ENCODE measurements at regions not wholly inside any gene's neighbourhood (a gene's known extent, or its start where the extent isn't known, plus 50 kb on each side); places are given as distances from the start of the nearest gene placed in this dataset.
"Not testable (repeated sequence)": the region's sequence is repeated elsewhere in the genome, so short reads cannot be mapped to it uniquely, and the experiment has no call there.

DNA sequence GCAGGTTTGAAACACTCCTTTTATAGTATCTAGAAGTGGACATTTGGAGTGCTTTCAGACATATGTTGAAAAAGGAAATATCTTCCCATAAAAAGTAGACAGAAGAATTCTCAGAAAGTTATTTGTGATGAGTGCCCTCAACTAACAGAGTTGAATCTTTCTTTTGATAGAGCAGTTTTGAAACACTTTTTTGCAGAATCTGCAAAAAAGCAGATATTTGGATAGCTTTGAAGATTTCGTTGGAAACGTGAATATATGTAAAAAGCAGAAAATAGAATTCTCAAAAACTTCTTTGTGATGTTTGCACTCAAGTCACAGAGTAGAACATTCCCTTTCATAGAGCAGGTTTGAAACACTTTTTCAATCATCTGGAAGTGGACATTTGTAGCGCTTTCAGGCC lies 676.4 kb upstream of the ZNF337 start:
- H3K36me3 ChIP-seq (ENCODE audit: insufficient read depth, low read length); H3K9me3 ChIP-seq (ENCODE audit: low read depth, low read length); H3K4me3 ChIP-seq; H3K27ac ChIP-seq; H3K9ac ChIP-seq (ENCODE audit: insufficient read length); DNase-seq (ENCODE audit: low read depth, low spot score): not testable (repeated sequence)

DNA sequence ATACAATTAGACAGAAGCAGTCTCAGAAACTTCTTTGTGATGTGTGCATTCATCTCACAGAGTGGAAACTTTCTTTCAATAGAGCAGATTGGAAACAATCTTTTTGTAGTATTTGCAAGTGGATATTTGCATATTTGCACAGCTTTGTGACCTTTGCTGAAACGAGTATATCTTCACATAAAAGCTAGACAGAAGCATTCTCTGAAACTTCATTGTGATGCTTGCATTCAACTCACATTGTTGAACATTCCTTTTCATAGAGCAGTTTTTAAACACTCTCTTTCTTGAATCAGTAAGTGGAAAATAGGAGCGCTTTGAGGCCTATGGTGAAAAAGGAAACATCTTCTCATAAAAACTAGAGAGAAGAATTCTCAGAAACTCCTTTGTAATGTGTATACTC lies 657.9 kb upstream of the ZNF337 start:
- Histone ChIP-seq H3K36me3 (ENCODE audit: insufficient read depth, low read length) (no peaks in the 10 kb centered on the region), H3K9me3 (ENCODE audit: low read depth, low read length) (no peaks in the 10 kb centered on the region), H3K9ac (ENCODE audit: insufficient read length) (no peak overlapping the region), H3K4me3 (no peak overlapping the region), H3K27ac (no peak overlapping the region)
- TF ChIP-seq POLR2AphosphoS5 (IDR thresholded peaks at IDR 0.05; ENCODE audit: borderline replicate concordance, low read depth, low read length): no peak
- TF ChIP-seq EZH2 (IDR thresholded peaks at IDR 0.05): no peak
- TF ChIP-seq FOXP2 (optimal IDR thresholded peaks at IDR 0.05; ENCODE audit: control extremely low read depth, extremely low read length, insufficient read depth): no peak
- DNase-seq (ENCODE audit: low read depth, low spot score): no peak

DNA sequence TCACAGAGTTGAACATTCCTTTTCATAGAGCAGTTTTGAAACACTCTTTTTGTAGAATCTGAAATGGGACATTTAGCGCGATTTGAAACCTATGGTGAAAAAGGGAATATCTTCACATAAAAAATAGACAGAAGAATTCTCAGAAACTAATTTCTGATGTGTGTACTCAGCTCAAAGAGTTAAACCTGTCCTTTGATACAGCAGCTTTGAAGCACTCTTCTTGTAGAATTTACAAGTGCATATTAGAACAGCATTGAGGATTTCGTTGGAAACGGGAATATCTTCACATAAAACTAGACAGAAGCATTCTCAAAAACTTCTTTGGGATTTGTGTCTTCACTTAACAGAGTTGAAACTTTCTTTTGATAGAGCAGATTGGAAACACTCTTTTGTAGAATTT lies 650.7 kb upstream of the ZNF337 start:
- no peak overlapping the region for H3K4me3 ChIP-seq
- no peak for TF ChIP-seq POLR2AphosphoS5 (IDR thresholded peaks at IDR 0.05; ENCODE audit: borderline replicate concordance, low read depth, low read length)
- TF ChIP-seq EZH2 (IDR thresholded peaks at IDR 0.05): no peak
- no peak for TF ChIP-seq FOXP2 (optimal IDR thresholded peaks at IDR 0.05; ENCODE audit: control extremely low read depth, extremely low read length, insufficient read depth)
- no peak for DNase-seq (ENCODE audit: low read depth, low spot score)
- H3K27ac ChIP-seq: no peak overlapping the region
- H3K9ac ChIP-seq (ENCODE audit: insufficient read length): no peak overlapping the region
- H3K9me3 ChIP-seq (ENCODE audit: low read depth, low read length): no peaks in the 10 kb centered on the region
- no peaks in the 10 kb centered on the region for H3K36me3 ChIP-seq (ENCODE audit: insufficient read depth, low read length)

DNA sequence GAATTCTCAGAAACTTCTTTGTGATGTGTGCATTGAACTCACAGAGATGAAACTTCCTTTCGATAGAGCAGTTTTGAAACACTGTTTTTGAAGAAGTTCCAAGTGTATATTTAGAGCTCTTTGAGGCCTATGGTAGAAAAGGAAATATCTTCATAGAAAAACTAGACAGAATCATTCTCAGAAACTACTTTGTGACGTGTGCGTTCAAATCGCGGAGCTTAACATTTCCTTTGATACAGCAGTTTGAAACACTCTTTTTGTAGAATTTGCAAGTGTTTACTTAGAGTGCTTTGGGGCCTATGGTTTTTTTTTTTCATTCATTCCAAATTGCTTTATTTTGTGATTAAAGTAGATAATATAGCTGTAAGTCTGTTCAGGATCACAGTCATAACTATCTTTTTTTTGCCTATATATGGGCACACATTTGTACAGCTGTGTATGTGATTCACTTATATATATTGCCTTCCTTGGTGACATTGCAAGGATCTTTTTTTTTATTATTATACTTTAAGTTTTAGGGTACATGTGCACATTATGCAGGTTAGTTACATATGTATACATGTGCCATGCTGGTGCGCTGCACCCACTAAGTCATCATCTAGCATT lies 643.9 kb upstream of the ZNF337 start:
- not testable (repeated sequence) for H3K9me3 ChIP-seq (ENCODE audit: low read depth, low read length); DNase-seq (ENCODE audit: low read depth, low spot score); H3K9ac ChIP-seq (ENCODE audit: insufficient read length); H3K27ac ChIP-seq; H3K36me3 ChIP-seq (ENCODE audit: insufficient read depth, low read length); H3K4me3 ChIP-seq

DNA sequence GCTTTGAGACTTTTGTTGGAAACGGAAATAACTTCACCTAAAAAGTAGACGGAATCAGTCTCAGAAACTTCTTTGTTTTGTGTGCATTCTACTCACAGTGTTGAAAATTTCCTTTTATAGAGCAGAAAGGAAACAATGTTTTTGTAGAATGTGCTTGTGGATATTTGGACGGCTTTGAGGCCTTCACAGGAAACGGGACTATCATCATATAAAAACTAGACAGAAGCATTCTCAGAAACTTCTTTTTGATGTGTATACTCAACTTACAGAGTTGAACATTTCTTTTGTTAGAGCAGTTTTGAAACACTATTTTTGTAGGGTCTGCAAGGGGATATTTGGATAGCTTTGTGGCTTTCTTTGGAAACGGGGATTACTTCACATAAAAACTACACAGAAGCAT lies 627.5 kb upstream of the ZNF337 start:
- Histone ChIP-seq H3K9me3 (ENCODE audit: low read depth, low read length) (no peaks in the 10 kb centered on the region), H3K4me3 (no peak overlapping the region), H3K9ac (ENCODE audit: insufficient read length) (no peak overlapping the region), H3K27ac (no peak overlapping the region), H3K36me3 (ENCODE audit: insufficient read depth, low read length) (no peaks in the 10 kb centered on the region)
- TF ChIP-seq POLR2AphosphoS5 (IDR thresholded peaks at IDR 0.05; ENCODE audit: borderline replicate concordance, low read depth, low read length) (no peak), EZH2 (IDR thresholded peaks at IDR 0.05) (no peak), FOXP2 (optimal IDR thresholded peaks at IDR 0.05; ENCODE audit: control extremely low read depth, extremely low read length, insufficient read depth) (no peak)
- DNase-seq (ENCODE audit: low read depth, low spot score): no peak

DNA sequence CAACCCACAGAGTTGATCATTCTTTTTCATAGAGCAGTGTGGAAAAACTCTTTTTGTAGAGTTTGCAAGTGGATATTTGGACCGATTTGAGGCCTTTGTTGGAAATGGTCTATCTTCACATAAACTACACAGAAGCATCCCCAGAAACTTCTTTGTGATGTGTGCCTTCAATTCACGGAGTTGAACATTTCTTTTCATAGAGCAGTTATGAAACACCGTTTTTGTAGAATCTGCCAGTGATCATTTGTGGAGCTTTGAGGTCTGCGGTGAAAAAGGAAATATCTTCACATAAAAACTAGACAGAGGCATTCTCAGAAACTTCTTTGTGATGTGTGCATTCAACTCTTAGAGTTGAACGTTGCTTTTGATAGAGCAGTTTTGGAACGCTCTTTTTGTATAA lies 618.4 kb upstream of the ZNF337 start:
- Histone ChIP-seq H3K4me3 (no peak overlapping the region), H3K9ac (ENCODE audit: insufficient read length) (no peak overlapping the region), H3K27ac (no peak overlapping the region), H3K9me3 (ENCODE audit: low read depth, low read length) (no peaks in the 10 kb centered on the region), H3K36me3 (ENCODE audit: insufficient read depth, low read length) (no peaks in the 10 kb centered on the region)
- no peak for DNase-seq (ENCODE audit: low read depth, low spot score)
- TF ChIP-seq POLR2AphosphoS5 (IDR thresholded peaks at IDR 0.05; ENCODE audit: borderline replicate concordance, low read depth, low read length) (no peak), FOXP2 (optimal IDR thresholded peaks at IDR 0.05; ENCODE audit: control extremely low read depth, extremely low read length, insufficient read depth) (no peak), EZH2 (IDR thresholded peaks at IDR 0.05) (no peak)

DNA sequence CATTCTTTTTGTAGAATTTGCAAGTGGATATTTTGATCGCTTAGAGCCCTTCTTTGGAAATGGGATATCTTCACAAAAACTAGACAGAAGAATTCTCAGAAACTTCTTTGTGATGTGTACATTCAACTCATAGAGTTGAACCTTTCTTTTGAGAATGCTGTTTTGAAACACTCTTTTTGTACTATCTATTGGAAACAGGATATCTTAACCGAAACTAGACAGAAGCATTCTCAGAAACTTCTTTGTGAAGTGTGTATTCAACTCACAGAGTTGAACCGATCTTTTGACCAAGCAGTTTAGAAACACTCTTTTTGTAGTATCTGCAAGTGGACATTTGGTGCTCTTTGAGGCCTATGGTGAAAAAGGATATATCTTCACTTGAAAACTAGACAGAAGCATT lies 613.1 kb upstream of the ZNF337 start:
- not testable (repeated sequence) for H3K4me3 ChIP-seq; H3K9me3 ChIP-seq (ENCODE audit: low read depth, low read length); H3K9ac ChIP-seq (ENCODE audit: insufficient read length); DNase-seq (ENCODE audit: low read depth, low spot score); H3K27ac ChIP-seq; H3K36me3 ChIP-seq (ENCODE audit: insufficient read depth, low read length)

DNA sequence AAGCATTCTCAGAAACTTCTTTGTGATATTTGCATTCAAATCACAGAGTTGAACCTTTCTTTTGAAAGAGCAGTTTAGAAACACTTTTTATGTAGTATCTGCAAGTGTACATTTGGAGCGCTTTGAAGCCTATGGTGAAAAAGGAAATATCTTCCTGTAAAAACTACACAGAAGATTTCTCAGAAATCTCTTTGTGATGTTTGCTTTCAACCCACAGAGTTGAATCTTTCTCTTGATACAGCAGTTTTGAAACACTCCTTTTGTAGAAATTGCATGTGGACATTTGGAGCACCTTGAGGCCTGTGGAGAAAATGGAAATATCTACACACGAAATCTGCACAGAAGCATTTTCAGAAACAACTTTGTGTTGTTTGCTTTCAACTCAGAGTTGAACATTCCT lies 612.3 kb upstream of the ZNF337 start:
- TF ChIP-seq FOXP2 (optimal IDR thresholded peaks at IDR 0.05; ENCODE audit: control extremely low read depth, extremely low read length, insufficient read depth) (no peak), POLR2AphosphoS5 (IDR thresholded peaks at IDR 0.05; ENCODE audit: borderline replicate concordance, low read depth, low read length) (no peak), EZH2 (IDR thresholded peaks at IDR 0.05) (no peak)
- no peak overlapping the region for H3K27ac ChIP-seq
- H3K36me3 ChIP-seq (ENCODE audit: insufficient read depth, low read length): no peaks in the 10 kb centered on the region
- H3K4me3 ChIP-seq: no peak overlapping the region
- no peaks in the 10 kb centered on the region for H3K9me3 ChIP-seq (ENCODE audit: low read depth, low read length)
- no peak overlapping the region for H3K9ac ChIP-seq (ENCODE audit: insufficient read length)
- no peak for DNase-seq (ENCODE audit: low read depth, low spot score)

DNA sequence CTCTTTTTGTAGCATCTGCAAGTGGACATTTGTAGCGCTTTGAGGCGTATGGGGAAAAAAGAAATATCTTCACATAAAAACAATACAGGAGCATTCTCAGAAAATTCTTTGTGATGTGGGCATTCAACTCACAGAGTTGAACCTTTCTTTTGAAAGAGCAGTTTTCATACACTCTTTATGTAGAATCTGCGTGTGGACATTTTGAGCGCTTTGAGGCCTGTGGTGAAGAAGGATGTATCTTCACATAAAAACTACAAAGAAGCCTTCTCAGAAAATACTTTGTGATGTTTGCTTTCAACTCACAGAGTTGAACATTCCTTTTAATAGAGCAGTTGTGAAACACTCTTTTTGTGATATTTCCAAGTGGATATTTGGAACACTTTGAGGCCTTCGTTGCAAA lies 598.4 kb upstream of the ZNF337 start:
- Histone ChIP-seq H3K9me3 (ENCODE audit: low read depth, low read length) (no peaks in the 10 kb centered on the region), H3K27ac (no peak overlapping the region), H3K4me3 (no peak overlapping the region), H3K36me3 (ENCODE audit: insufficient read depth, low read length) (no peaks in the 10 kb centered on the region), H3K9ac (ENCODE audit: insufficient read length) (no peak overlapping the region)
- TF ChIP-seq FOXP2 (optimal IDR thresholded peaks at IDR 0.05; ENCODE audit: control extremely low read depth, extremely low read length, insufficient read depth): no peak
- no peak for DNase-seq (ENCODE audit: low read depth, low spot score)

DNA sequence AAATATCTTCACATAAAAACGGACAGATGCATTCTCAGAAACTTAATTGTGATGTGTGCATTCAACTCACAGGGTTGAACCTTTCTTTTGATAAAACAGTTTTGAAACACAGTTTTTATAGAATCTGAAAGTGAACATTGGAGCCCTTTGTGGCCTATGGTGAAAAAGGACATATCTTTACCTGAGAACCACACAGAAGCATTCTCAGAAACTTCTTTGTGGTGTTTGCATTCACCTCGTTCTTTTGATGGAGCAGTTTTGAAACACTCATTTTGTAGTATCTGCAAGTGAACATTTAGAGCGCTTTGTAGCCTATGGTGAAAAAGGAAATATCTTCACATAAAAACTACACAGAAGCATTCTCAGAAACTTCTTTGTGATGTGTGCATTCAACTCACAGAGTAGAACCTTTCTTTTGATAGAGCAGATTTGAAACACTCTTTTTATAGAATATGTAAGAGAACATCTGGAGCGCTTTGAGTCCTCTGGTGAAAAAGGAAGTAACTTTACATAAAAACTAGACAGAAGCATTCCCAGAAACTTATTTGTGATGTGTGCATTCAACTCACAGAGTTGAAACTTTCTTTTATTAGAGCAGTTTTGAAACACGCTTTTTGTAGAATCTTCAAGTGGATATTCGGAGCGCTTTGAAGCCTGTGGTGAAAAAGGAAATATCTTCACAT lies 591.9 kb upstream of the ZNF337 start:
- H3K4me3 ChIP-seq; H3K9me3 ChIP-seq (ENCODE audit: low read depth, low read length); DNase-seq (ENCODE audit: low read depth, low spot score); H3K9ac ChIP-seq (ENCODE audit: insufficient read length); H3K27ac ChIP-seq; H3K36me3 ChIP-seq (ENCODE audit: insufficient read depth, low read length): not testable (repeated sequence)
